ENCODE measurements at regions not wholly inside any gene's neighbourhood (a gene's known extent, or its start where the extent isn't known, plus 50 kb on each side); places are given as distances from the start of the nearest gene placed in this dataset.

DNA sequence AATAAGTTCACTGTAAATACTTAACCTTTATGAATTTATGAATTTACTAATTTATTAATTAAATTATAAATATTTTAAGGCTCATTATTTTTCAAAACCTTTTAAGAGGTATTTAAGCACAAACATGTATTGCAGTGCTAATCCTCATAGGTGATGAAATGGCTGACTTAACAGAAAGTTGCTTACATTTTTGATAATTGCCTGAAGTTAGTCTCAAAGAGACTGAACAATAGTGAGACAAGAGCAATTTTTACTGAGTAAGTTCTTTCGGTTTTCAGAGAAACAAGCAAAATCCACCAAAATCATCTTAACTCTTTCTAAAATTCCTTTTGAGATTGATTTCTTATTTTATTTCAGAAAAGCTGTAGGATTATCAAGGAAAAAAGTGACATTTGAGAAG lies 137.3 kb upstream of the VGLL2 start:
- 0% methylated on average over 1 of the region's 1 CpG for WGBS (ENCODE audit: low lambda C conversion rate)
- H3K9ac ChIP-seq (ENCODE audit: insufficient read depth, low read depth, low read length) = no peak overlapping the region
- H3K4me1 ChIP-seq (ENCODE audit: insufficient read depth, low read length) = no peaks in the 10 kb centered on the region
- intact Hi-C loops (cut with micrococcal nuclease; ENCODE audit: unreplicated experiment) = no loop called here
- H3K4me3 ChIP-seq (replicated peaks in 1 of 3; ENCODE audit: insufficient read depth in 1 of 3, low read depth in 2 of 3, low read length in 3 of 3) = no peak overlapping the region
- H3K4me2 ChIP-seq (ENCODE audit: low read depth, low read length) = no peak overlapping the region
- H3K79me2 ChIP-seq (ENCODE audit: insufficient read depth, low read length) = no peaks in the 10 kb centered on the region
- H2AFZ ChIP-seq (ENCODE audit: low read length) = no peak overlapping the region
- H4K20me1 ChIP-seq (ENCODE audit: insufficient read depth, low read length) = no peaks in the 10 kb centered on the region
- no peak overlapping the region for H3K27ac ChIP-seq (ENCODE audit: extremely low read length, insufficient read depth, low read length)
- no TSS peak for BruUV-seq (replicated peaks)
- TF ChIP-seq MAFK (conservative IDR thresholded peaks at IDR 0.05 in 1 of 2, IDR thresholded peaks at IDR 0.05 in 1 of 2; ENCODE audit: low read length in 2 of 2) = peak; percentile 36 to 38; a peak in 2 of 4 replicates
- TF ChIP-seq, protein P1, sequence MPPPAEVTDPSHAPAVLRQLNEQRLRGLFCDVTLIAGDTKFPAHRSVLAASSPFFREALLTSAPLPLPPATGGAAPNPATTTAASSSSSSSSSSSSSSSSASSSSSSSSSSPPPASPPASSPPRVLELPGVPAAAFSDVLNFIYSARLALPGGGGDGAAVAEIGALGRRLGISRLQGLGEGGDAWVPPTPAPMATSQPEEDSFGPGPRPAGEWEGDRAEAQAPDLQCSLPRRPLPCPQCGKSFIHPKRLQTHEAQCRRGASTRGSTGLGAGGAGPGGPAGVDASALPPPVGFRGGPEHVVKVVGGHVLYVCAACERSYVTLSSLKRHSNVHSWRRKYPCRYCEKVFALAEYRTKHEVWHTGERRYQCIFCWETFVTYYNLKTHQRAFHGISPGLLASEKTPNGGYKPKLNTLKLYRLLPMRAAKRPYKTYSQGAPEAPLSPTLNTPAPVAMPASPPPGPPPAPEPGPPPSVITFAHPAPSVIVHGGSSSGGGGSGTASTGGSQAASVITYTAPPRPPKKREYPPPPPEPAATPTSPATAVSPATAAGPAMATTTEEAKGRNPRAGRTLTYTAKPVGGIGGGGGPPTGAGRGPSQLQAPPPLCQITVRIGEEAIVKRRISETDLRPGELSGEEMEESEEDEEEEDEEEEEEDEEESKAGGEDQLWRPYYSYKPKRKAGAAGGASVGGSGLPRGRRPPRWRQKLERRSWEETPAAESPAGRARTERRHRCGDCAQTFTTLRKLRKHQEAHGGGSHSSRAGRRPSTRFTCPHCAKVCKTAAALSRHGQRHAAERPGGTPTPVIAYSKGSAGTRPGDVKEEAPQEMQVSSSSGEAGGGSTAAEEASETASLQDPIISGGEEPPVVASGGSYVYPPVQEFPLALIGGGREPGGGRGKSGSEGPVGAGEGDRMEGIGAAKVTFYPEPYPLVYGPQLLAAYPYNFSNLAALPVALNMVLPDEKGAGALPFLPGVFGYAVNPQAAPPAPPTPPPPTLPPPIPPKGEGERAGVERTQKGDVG (CRISPR knock-in tag; IDR thresholded peaks at IDR 0.05; ENCODE audit: borderline replicate concordance) = no peak
- peak; percentile 27; the same call in 1 of the 2 replicates for TF ChIP-seq MAFF (IDR thresholded peaks at IDR 0.05; ENCODE audit: low read depth, low read length)
- TF ChIP-seq, protein P2, sequence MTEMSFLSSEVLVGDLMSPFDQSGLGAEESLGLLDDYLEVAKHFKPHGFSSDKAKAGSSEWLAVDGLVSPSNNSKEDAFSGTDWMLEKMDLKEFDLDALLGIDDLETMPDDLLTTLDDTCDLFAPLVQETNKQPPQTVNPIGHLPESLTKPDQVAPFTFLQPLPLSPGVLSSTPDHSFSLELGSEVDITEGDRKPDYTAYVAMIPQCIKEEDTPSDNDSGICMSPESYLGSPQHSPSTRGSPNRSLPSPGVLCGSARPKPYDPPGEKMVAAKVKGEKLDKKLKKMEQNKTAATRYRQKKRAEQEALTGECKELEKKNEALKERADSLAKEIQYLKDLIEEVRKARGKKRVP (CRISPR knock-in tag; IDR thresholded peaks at IDR 0.05) = no peak
- CTCF ChIA-PET (ENCODE audit: low intra/inter-chr PET ratio, low total read pairs) = no interaction called here
- ATAC-seq (no peak), DNase-seq (ENCODE audit: low spot score) (no peak), FAIRE-seq (no peak)
- H3K9me3 ChIP-seq (ENCODE audit: low read length) = no peaks in the 10 kb centered on the region
- POLR2A ChIA-PET = no interaction called here
- H3K27me3 ChIP-seq (ENCODE audit: control insufficient read depth in 1 of 2, insufficient read depth in 2 of 2, low read length in 2 of 2) = no peaks in the 10 kb centered on the region
- H3K36me3 ChIP-seq (replicated peaks in 1 of 2; ENCODE audit: control insufficient read depth in 1 of 2, insufficient read depth in 2 of 2, low read length in 2 of 2) = no peaks in the 10 kb centered on the region
- in situ Hi-C loops (cut with HindIII; ENCODE audit: extremely low pct_ligation_motif_present, low pct_unique_long_range_greater_than_20kb) = no loop called here

DNA sequence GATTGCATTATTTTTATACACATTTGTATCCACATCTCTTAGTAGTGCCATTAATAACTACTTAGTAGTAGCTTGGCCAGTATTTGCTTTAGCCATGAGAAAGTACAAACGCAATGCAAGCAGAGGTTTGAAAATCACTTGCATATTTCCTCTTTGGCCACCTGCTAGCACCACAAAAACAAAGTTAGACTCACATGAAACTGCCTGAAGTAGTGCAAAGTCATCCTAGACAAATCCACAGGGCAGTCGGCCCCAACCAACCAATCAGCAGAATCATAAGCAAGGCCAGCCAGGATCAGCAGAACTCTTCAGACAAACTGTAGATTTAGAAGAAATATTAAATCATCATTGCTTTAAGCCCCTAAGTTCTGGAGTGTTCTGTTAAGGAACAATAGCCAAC lies 135.2 kb upstream of the VGLL2 start:
- FAIRE-seq (no peak), ATAC-seq (no peak), DNase-seq (ENCODE audit: low spot score) (no peak)
- no peaks in the 10 kb centered on the region for H3K27me3 ChIP-seq (ENCODE audit: control insufficient read depth in 1 of 2, insufficient read depth in 2 of 2, low read length in 2 of 2)
- H3K36me3 ChIP-seq (replicated peaks in 1 of 2; ENCODE audit: control insufficient read depth in 1 of 2, insufficient read depth in 2 of 2, low read length in 2 of 2) = no peaks in the 10 kb centered on the region
- POLR2A ChIA-PET = no interaction called here
- H3K4me2 ChIP-seq (ENCODE audit: low read depth, low read length) = no peak overlapping the region
- 0% methylated on average over 2 of the region's 2 CpGs for WGBS (ENCODE audit: low lambda C conversion rate)
- no peak overlapping the region for H3K4me3 ChIP-seq (replicated peaks in 1 of 3; ENCODE audit: insufficient read depth in 1 of 3, low read depth in 2 of 3, low read length in 3 of 3)
- H3K27ac ChIP-seq (ENCODE audit: extremely low read length, insufficient read depth, low read length) = no peak overlapping the region
- BruUV-seq (replicated peaks) = no TSS peak
- H2AFZ ChIP-seq (ENCODE audit: low read length) = no peak overlapping the region
- no peaks in the 10 kb centered on the region for H3K9me3 ChIP-seq (ENCODE audit: low read length)
- H3K4me1 ChIP-seq (ENCODE audit: insufficient read depth, low read length) = no peaks in the 10 kb centered on the region
- CTCF ChIA-PET (ENCODE audit: low intra/inter-chr PET ratio, low total read pairs) = no interaction called here
- intact Hi-C loops (cut with micrococcal nuclease; ENCODE audit: unreplicated experiment) = no loop called here
- H3K9ac ChIP-seq (ENCODE audit: insufficient read depth, low read depth, low read length) = no peak overlapping the region
- H4K20me1 ChIP-seq (ENCODE audit: insufficient read depth, low read length) = no peaks in the 10 kb centered on the region
- in situ Hi-C loops (cut with HindIII; ENCODE audit: extremely low pct_ligation_motif_present, low pct_unique_long_range_greater_than_20kb) = no loop called here
- no peaks in the 10 kb centered on the region for H3K79me2 ChIP-seq (ENCODE audit: insufficient read depth, low read length)
- TF ChIP-seq, protein P3, sequence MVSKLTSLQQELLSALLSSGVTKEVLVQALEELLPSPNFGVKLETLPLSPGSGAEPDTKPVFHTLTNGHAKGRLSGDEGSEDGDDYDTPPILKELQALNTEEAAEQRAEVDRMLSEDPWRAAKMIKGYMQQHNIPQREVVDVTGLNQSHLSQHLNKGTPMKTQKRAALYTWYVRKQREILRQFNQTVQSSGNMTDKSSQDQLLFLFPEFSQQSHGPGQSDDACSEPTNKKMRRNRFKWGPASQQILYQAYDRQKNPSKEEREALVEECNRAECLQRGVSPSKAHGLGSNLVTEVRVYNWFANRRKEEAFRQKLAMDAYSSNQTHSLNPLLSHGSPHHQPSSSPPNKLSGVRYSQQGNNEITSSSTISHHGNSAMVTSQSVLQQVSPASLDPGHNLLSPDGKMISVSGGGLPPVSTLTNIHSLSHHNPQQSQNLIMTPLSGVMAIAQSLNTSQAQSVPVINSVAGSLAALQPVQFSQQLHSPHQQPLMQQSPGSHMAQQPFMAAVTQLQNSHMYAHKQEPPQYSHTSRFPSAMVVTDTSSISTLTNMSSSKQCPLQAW (CRISPR knock-in tag; IDR thresholded peaks at IDR 0.05) = no peak
- TF ChIP-seq, protein P4, sequence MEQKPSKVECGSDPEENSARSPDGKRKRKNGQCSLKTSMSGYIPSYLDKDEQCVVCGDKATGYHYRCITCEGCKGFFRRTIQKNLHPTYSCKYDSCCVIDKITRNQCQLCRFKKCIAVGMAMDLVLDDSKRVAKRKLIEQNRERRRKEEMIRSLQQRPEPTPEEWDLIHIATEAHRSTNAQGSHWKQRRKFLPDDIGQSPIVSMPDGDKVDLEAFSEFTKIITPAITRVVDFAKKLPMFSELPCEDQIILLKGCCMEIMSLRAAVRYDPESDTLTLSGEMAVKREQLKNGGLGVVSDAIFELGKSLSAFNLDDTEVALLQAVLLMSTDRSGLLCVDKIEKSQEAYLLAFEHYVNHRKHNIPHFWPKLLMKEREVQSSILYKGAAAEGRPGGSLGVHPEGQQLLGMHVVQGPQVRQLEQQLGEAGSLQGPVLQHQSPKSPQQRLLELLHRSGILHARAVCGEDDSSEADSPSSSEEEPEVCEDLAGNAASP (CRISPR knock-in tag; IDR thresholded peaks at IDR 0.05; ENCODE audit: borderline replicate concordance) = no peak
- TF ChIP-seq NFYC (CRISPR knock-in tag; IDR thresholded peaks at IDR 0.05) (no peak), MEIS1 (CRISPR knock-in tag; IDR thresholded peaks at IDR 0.05; ENCODE audit: borderline replicate concordance) (no peak)
- TF ChIP-seq, protein P5, sequence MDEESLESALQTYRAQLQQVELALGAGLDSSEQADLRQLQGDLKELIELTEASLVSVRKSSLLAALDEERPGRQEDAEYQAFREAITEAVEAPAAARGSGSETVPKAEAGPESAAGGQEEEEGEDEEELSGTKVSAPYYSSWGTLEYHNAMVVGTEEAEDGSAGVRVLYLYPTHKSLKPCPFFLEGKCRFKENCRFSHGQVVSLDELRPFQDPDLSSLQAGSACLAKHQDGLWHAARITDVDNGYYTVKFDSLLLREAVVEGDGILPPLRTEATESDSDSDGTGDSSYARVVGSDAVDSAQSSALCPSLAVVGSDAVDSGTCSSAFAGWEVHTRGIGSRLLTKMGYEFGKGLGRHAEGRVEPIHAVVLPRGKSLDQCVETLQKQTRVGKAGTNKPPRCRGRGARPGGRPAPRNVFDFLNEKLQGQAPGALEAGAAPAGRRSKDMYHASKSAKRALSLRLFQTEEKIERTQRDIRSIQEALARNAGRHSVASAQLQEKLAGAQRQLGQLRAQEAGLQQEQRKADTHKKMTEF (CRISPR knock-in tag; IDR thresholded peaks at IDR 0.05) = no peak

Data from HepG2 (cell line).